Right lobe of liver (tissue), 6 donors: ENCODE measurements at regions not wholly inside any gene's neighbourhood (a gene's known extent, or its start where the extent isn't known, plus 50 kb on each side); places are given as distances from the start of the nearest gene placed in this dataset.

Source experiments
- ATAC-seq, 4 donors: fragments of 200-7000 bp; cut with Tn5 transposase; one replicate each; pipeline ENCODE4 v1.9.1; 2020; ENCODE audit warnings: mild to moderate bottlenecking in 4 of 4, moderate library complexity in 4 of 4
- DNase-seq, 3 donors: peaks; one replicate each; pipeline ENCODE4 v3.0.0-alpha.2; 2020
- H3K27ac ChIP-seq, 3 donors: fragments of 200-600 bp; one replicate each; pipeline ENCODE4 v1.8.0; 2022
- H3K27me3 ChIP-seq, 2 donors: fragments of 200-600 bp; one replicate each; pipeline ENCODE4 v1.8.0; 2022
- H3K36me3 ChIP-seq, 4 donors: fragments of 200-600 bp; sonication (generic) in 1 of 4; one replicate each; pipeline versions ENCODE4 v1.5.1 to v1.8.0; 2017 to 2022; ENCODE audit warnings: control low read depth in 1 of 4
- H3K4me1 ChIP-seq, 4 donors: fragments of 200-600 bp; sonication (generic) in 1 of 4; one replicate each; pipeline versions ENCODE4 v1.5.1 to v1.8.0; 2017 to 2022; ENCODE audit warnings: control low read depth in 1 of 4
- H3K4me3 ChIP-seq, 3 donors: fragments of 200-600 bp; one replicate each; pipeline ENCODE4 v1.8.0; 2022
- H3K9me3 ChIP-seq, 4 donors: fragments of 200-600 bp; sonication (generic) in 1 of 4; one replicate each; pipeline versions ENCODE4 v1.5.1 to v1.8.0; 2017 to 2022; ENCODE audit warnings: control low read depth in 1 of 4
- CTCF ChIP-seq, 4 donors: fragments of 200-600 bp in 3 of 4; fragments of 450-650 bp in 1 of 4; IDR thresholded peaks; one replicate each; pipeline versions ENCODE4 v1.5.1 to v1.8.0; 2016 to 2022; ENCODE audit warnings: antibody characterized with exemption in 4 of 4, mild to moderate bottlenecking in 2 of 4
- POLR2A ChIP-seq: fragments of 450-650 bp; IDR thresholded peaks from one replicate; pipeline ENCODE4 v1.6.1; 2017; ENCODE audit warnings: antibody characterized with exemption, mild to moderate bottlenecking
- WGBS: methylation state at CpG from one replicate; pipeline ENCODE4 v1.1.6; 2018; ENCODE audit warnings: low coverage, low lambda C conversion rate; ENCODE audit not compliant: insufficient coverage; ENCODE audit errors: missing lambda C conversion rate; 5-methylcytosine and 5-hydroxymethylcytosine counted together
- intact Hi-C, 2 donors: fragments of 100-400 bp; cut with DNase I; formaldehyde crosslinking; loops; one replicate each; pipeline versions ENCODE4 v1.11.2 to v1.14.1; 2022
- donor health status: DM: no; HTN: yes; CAD: no.
- donor health status: DM: no; HTN: no; CAD: no.
- donor health status: DM: no; HTN: no; CAD: no.
- donor health status: DM: no; HTN: yes; CAD: no.
- donor health status: DM: no; HTN: yes; CAD: no.

GRCh38 chr5:162824360-162824759 is 613.0 kb upstream of the CCNG1 start:
- DNase-seq, result no peak

GRCh38 chr5:162837155-162837554 is 600.2 kb upstream of the CCNG1 start:
- ATAC-seq, result no peak
- no peaks in the 10 kb centered on the region for H3K4me1 ChIP-seq
- TF ChIP-seq POLR2A, result no peak
- TF ChIP-seq CTCF (IDR thresholded peaks at IDR 0.05), result no peak
- WGBS, result 40% methylated on average over 1 of the region's 1 CpG
- no peak overlapping the region for H3K27ac ChIP-seq
- DNase-seq, result no peak
- intact Hi-C loops, result no loop called here
- H3K27me3 ChIP-seq, result no peaks in the 10 kb centered on the region
- no peaks in the 10 kb centered on the region for H3K9me3 ChIP-seq
- no peaks in the 10 kb centered on the region for H3K36me3 ChIP-seq
- H3K4me3 ChIP-seq, result no peak overlapping the region

More at GRCh38 chr5:162824360-162824759, 613.0 kb upstream of the CCNG1 start:
- intact Hi-C loops, result no loop called here
- no peak for ATAC-seq
- H3K4me1 ChIP-seq, result no peaks in the 10 kb centered on the region
- WGBS, result 58% methylated on average over 2 of the region's 2 CpGs
- no peaks in the 10 kb centered on the region for H3K36me3 ChIP-seq
- H3K9me3 ChIP-seq, result no peaks in the 10 kb centered on the region
- no peak overlapping the region for H3K4me3 ChIP-seq
- no peaks in the 10 kb centered on the region for H3K27me3 ChIP-seq
- TF ChIP-seq POLR2A, result no peak
- no peak for TF ChIP-seq CTCF (IDR thresholded peaks at IDR 0.05)
- H3K27ac ChIP-seq, result no peak overlapping the region

GRCh38 chr5:162842727-162843126 is 594.7 kb upstream of the CCNG1 start:
- Histone ChIP-seq H3K4me3 (no peak overlapping the region), H3K9me3 (no peaks in the 10 kb centered on the region), H3K27ac (no peak overlapping the region), H3K36me3 (no peaks in the 10 kb centered on the region), H3K4me1 (no peaks in the 10 kb centered on the region), H3K27me3 (no peaks in the 10 kb centered on the region)
- 38% methylated on average over 2 of the region's 2 CpGs for WGBS
- intact Hi-C loops, result no loop called here
- no peak for ATAC-seq
- no peak for DNase-seq
- TF ChIP-seq CTCF (IDR thresholded peaks at IDR 0.05) (no peak), POLR2A (no peak)

- H3K4me3 ChIP-seq, result no peak overlapping the region
- DNase-seq (no peak), ATAC-seq (no peak)
- intact Hi-C loops, result no loop called here
- no peaks in the 10 kb centered on the region for H3K4me1 ChIP-seq
- TF ChIP-seq POLR2A, result no peak
- no peak for TF ChIP-seq CTCF (IDR thresholded peaks at IDR 0.05)
- no peaks in the 10 kb centered on the region for H3K9me3 ChIP-seq
- H3K27me3 ChIP-seq, result no peaks in the 10 kb centered on the region
- 79% methylated on average over 2 of the region's 2 CpGs for WGBS
- H3K36me3 ChIP-seq, result no peaks in the 10 kb centered on the region
- H3K27ac ChIP-seq, result no peak overlapping the region
These were observed 585.3 kb upstream of the CCNG1 start for GRCh38 chr5:162852134-162852533.

GRCh38 chr5:162858770-162859169 is 578.6 kb upstream of the CCNG1 start:
- WGBS, result 69% methylated on average over 4 of the region's 4 CpGs
- H3K9me3 ChIP-seq, result peaks cover 0 to 10% (median 0%) of the 10 kb centered on the region in 4 donors
- no peaks in the 10 kb centered on the region for H3K4me1 ChIP-seq
- DNase-seq (no peak), ATAC-seq (no peak)
- H3K27me3 ChIP-seq, result no peaks in the 10 kb centered on the region
- no peak for TF ChIP-seq POLR2A
- no peak for TF ChIP-seq CTCF (IDR thresholded peaks at IDR 0.05)
- intact Hi-C loops, result no loop called here
- H3K27ac ChIP-seq, result no peak overlapping the region
- no peaks in the 10 kb centered on the region for H3K36me3 ChIP-seq
- H3K4me3 ChIP-seq, result no peak overlapping the region
